ENCODE measurements at regions not wholly inside any gene's neighbourhood (a gene's known extent, or its start where the extent isn't known, plus 50 kb on each side); places are given as distances from the start of the nearest gene placed in this dataset.
"Not testable (repeated sequence)": the region's sequence is repeated elsewhere in the genome, so short reads cannot be mapped to it uniquely, and the experiment has no call there.

GRCh38 chr1:81725823-81726222, 74.9 kb upstream of the ADGRL2 start:
- WGBS (ENCODE audit: insufficient coverage) = 98% methylated on average over 5 of the region's 8 CpGs
- no peak for TF ChIP-seq CTCF (IDR thresholded peaks at IDR 0.05)
- peaks cover 0 to 14% of the 10 kb centered on the region in 2 donors for H3K9me3 ChIP-seq (replicated peaks in 1 of 2; ENCODE audit: control insufficient read depth in 1 of 2, insufficient read depth in 1 of 2, low read length in 2 of 2)

GRCh38 chr1:81722631-81723328, 78.0 kb upstream of the ADGRL2 start:
- intact Hi-C loops (cut with micrococcal nuclease); H3K4me1 Mint-ChIP-seq; H3K4me2 ChIP-seq (replicated peaks; ENCODE audit: extremely low read depth, low read length, poor library complexity, severe bottlenecking); DNase-seq; H3K79me2 ChIP-seq (ENCODE audit: insufficient read depth, low read length); H3K27ac ChIP-seq (ENCODE audit: low read depth in 1 of 2, low read length in 2 of 2); H3K36me3 Mint-ChIP-seq; H3K4me1 ChIP-seq (ENCODE audit: control insufficient read depth in 1 of 2, insufficient read depth in 2 of 2, low read length in 2 of 2); H3K27ac Mint-ChIP-seq; H3K27me3 Mint-ChIP-seq (ENCODE audit: low read depth in 3 of 3); H3K4me3 Mint-ChIP-seq; H3K4me3 ChIP-seq (replicated peaks in 1 of 3; ENCODE audit: low read depth in 2 of 3, low read length in 3 of 3); H3K27me3 ChIP-seq (ENCODE audit: control insufficient read depth in 2 of 2, insufficient read depth in 2 of 2, low read length in 2 of 2); H2AFZ ChIP-seq (ENCODE audit: insufficient read depth, low read depth, low read length, poor library complexity, severe bottlenecking); H3K36me3 ChIP-seq (replicated peaks in 1 of 2; ENCODE audit: control insufficient read depth in 1 of 2, insufficient read depth in 2 of 2, low read length in 2 of 2); H3K9ac ChIP-seq (ENCODE audit: insufficient read depth, low read length, poor library complexity, severe bottlenecking); H4K20me1 ChIP-seq (ENCODE audit: insufficient read depth, low read length): not testable (repeated sequence)
- 88% methylated on average over 5 of the region's 6 CpGs for WGBS (ENCODE audit: insufficient coverage)
- peaks cover 4 to 17% (median 7%) of the 10 kb centered on the region in 7 donors for H3K9me3 Mint-ChIP-seq
- H3K9me3 ChIP-seq (replicated peaks in 1 of 2; ENCODE audit: control insufficient read depth in 1 of 2, insufficient read depth in 1 of 2, low read length in 2 of 2) = peaks cover 0 to 17% of the 10 kb centered on the region in 2 donors

More at GRCh38 chr1:81725823-81726222, 74.9 kb upstream of the ADGRL2 start:
- H3K9me3 Mint-ChIP-seq = peaks cover 3 to 16% (median 7%) of the 10 kb centered on the region in 7 donors
- H3K36me3 Mint-ChIP-seq = no peaks in the 10 kb centered on the region
- H3K27ac Mint-ChIP-seq = no peak overlapping the region
- no peaks in the 10 kb centered on the region for H3K79me2 ChIP-seq (ENCODE audit: insufficient read depth, low read length)
- H3K4me3 Mint-ChIP-seq = no peak overlapping the region
- no peak overlapping the region for H3K4me3 ChIP-seq (replicated peaks in 1 of 3; ENCODE audit: low read depth in 2 of 3, low read length in 3 of 3)
- no peaks in the 10 kb centered on the region for H3K27me3 ChIP-seq (ENCODE audit: control insufficient read depth in 2 of 2, insufficient read depth in 2 of 2, low read length in 2 of 2)
- DNase-seq = no peak
- no peaks in the 10 kb centered on the region for H3K36me3 ChIP-seq (replicated peaks in 1 of 2; ENCODE audit: control insufficient read depth in 1 of 2, insufficient read depth in 2 of 2, low read length in 2 of 2)
- intact Hi-C loops (cut with micrococcal nuclease) = no loop called here
- H3K4me1 Mint-ChIP-seq = no peaks in the 10 kb centered on the region
- no peaks in the 10 kb centered on the region for H3K4me1 ChIP-seq (ENCODE audit: control insufficient read depth in 1 of 2, insufficient read depth in 2 of 2, low read length in 2 of 2)
- no peaks in the 10 kb centered on the region for H4K20me1 ChIP-seq (ENCODE audit: insufficient read depth, low read length)
- H3K4me2 ChIP-seq (replicated peaks; ENCODE audit: extremely low read depth, low read length, poor library complexity, severe bottlenecking) = no peak overlapping the region
- no peak overlapping the region for H2AFZ ChIP-seq (ENCODE audit: insufficient read depth, low read depth, low read length, poor library complexity, severe bottlenecking)
- no peaks in the 10 kb centered on the region for H3K27me3 Mint-ChIP-seq (ENCODE audit: low read depth in 3 of 3)
- H3K9ac ChIP-seq (ENCODE audit: insufficient read depth, low read length, poor library complexity, severe bottlenecking) = no peak overlapping the region
- H3K27ac ChIP-seq (ENCODE audit: low read depth in 1 of 2, low read length in 2 of 2) = no peak overlapping the region

GRCh38 chr1:81720256-81720655, 80.5 kb upstream of the ADGRL2 start:
- H3K36me3 ChIP-seq (replicated peaks in 1 of 2; ENCODE audit: control insufficient read depth in 1 of 2, insufficient read depth in 2 of 2, low read length in 2 of 2); DNase-seq; H3K4me2 ChIP-seq (replicated peaks; ENCODE audit: extremely low read depth, low read length, poor library complexity, severe bottlenecking); H3K27ac ChIP-seq (ENCODE audit: low read depth in 1 of 2, low read length in 2 of 2); H3K4me3 ChIP-seq (replicated peaks in 1 of 3; ENCODE audit: low read depth in 2 of 3, low read length in 3 of 3); H3K27me3 Mint-ChIP-seq (ENCODE audit: low read depth in 3 of 3); H3K36me3 Mint-ChIP-seq; intact Hi-C loops (cut with micrococcal nuclease); H3K4me3 Mint-ChIP-seq; H3K27ac Mint-ChIP-seq; H3K79me2 ChIP-seq (ENCODE audit: insufficient read depth, low read length); H3K4me1 ChIP-seq (ENCODE audit: control insufficient read depth in 1 of 2, insufficient read depth in 2 of 2, low read length in 2 of 2); H4K20me1 ChIP-seq (ENCODE audit: insufficient read depth, low read length); H3K9ac ChIP-seq (ENCODE audit: insufficient read depth, low read length, poor library complexity, severe bottlenecking); H2AFZ ChIP-seq (ENCODE audit: insufficient read depth, low read depth, low read length, poor library complexity, severe bottlenecking); H3K4me1 Mint-ChIP-seq; H3K27me3 ChIP-seq (ENCODE audit: control insufficient read depth in 2 of 2, insufficient read depth in 2 of 2, low read length in 2 of 2): not testable (repeated sequence)
- H3K9me3 Mint-ChIP-seq = peaks cover 3 to 17% (median 7%) of the 10 kb centered on the region in 7 donors
- WGBS (ENCODE audit: insufficient coverage) = no CpG with 5 or more reads among the region's 8 CpGs
- peaks cover 0 to 17% of the 10 kb centered on the region in 2 donors for H3K9me3 ChIP-seq (replicated peaks in 1 of 2; ENCODE audit: control insufficient read depth in 1 of 2, insufficient read depth in 1 of 2, low read length in 2 of 2)
